B cell (primary cell): ENCODE measurements at regions not wholly inside any gene's neighbourhood (a gene's known extent, or its start where the extent isn't known, plus 50 kb on each side); places are given as distances from the start of the nearest gene placed in this dataset.

Experiments used
- ATAC-seq: fragments of 200-7000 bp; cut with Tn5 transposase; one replicate; pipeline ENCODE4 v1.10.0; 2021; ENCODE audit warnings: low read depth, mild to moderate bottlenecking, moderate number of reproducible peaks, moderate library complexity
- CTCF ChIA-PET: fragments of 350-600 bp; sonication (Branson Sonifier 250); formaldehyde crosslinking; loops from one replicate; lab custom pipeline; 2021; ENCODE audit warnings: antibody characterized with exemption, inconsistent platforms; lab: Charles Lee
- POLR2A ChIA-PET: fragments of 350-600 bp; sonication (Branson Sonifier 250); formaldehyde crosslinking; loops from one replicate; lab custom pipeline; 2021; ENCODE audit warnings: antibody characterized with exemption; lab: Charles Lee
- DNase-seq: peaks from one replicate; pipeline ENCODE4 v3.0.0; 2013
- H2AFZ ChIP-seq: 2 replicates; pipeline ENCODE4 v1.6.1; 2012; ENCODE audit warnings: mild to moderate bottlenecking, low read depth, low read length; ENCODE audit not compliant: insufficient read depth, poor library complexity, severe bottlenecking
- H3K27ac ChIP-seq, 2 donors: 1 replicate in 1 of 2; 2 replicates in 1 of 2; pipeline ENCODE4 v1.5.1; 2012 to 2013; ENCODE audit warnings: low read length in 2 of 2, mild to moderate bottlenecking in 2 of 2, moderate library complexity in 1 of 2
- H3K27me3 ChIP-seq, 4 experiments: fragments of 200-600 bp in 1 of 4; sonication (generic) in 1 of 4; replicated peaks in 1 of 4; 1 replicate in 2 of 4; 2 replicates in 2 of 4; pipeline versions ENCODE4 v1.6.1 to v1.7.0; 2013 to 2016; ENCODE audit warnings: low read length in 3 of 4, mild to moderate bottlenecking in 2 of 4, mixed read lengths in 1 of 4, moderate library complexity in 1 of 4; ENCODE audit not compliant: insufficient read depth in 4 of 4, control insufficient read depth in 3 of 4; ENCODE audit errors: control extremely low read depth in 1 of 4
- H3K36me3 ChIP-seq, 2 experiments: replicated peaks in 1 of 2; 1 replicate in 1 of 2; 2 replicates in 1 of 2; pipeline versions ENCODE4 v1.6.1 to v1.7.1; 2013; ENCODE audit warnings: low read length in 1 of 2; ENCODE audit not compliant: insufficient read depth in 2 of 2, control insufficient read depth in 1 of 2; ENCODE audit errors: control extremely low read depth in 1 of 2, extremely low read depth in 1 of 2
- H3K4me1 ChIP-seq, 2 donors: fragments of 200-600 bp in 1 of 2; sonication (generic) in 1 of 2; 1 replicate in 1 of 2; 2 replicates in 1 of 2; pipeline versions ENCODE4 v1.5.1 to v1.6.1; 2013 to 2017; ENCODE audit warnings: low read length in 2 of 2; ENCODE audit not compliant: control insufficient read depth in 2 of 2, insufficient read depth in 2 of 2
- H3K4me2 ChIP-seq: replicated peaks from 2 replicates; pipeline ENCODE3; 2012; ENCODE audit warnings: mild to moderate bottlenecking, low read depth, low read length; ENCODE audit not compliant: poor library complexity, severe bottlenecking
- H3K4me3 ChIP-seq, 5 experiments: fragments of 200-600 bp in 1 of 5; sonication (generic) in 1 of 5; 1 replicate in 3 of 5; 2 replicates in 2 of 5; pipeline versions ENCODE4 v1.5.1 to v1.7.0; 2011 to 2016; ENCODE audit warnings: low read length in 4 of 5, mild to moderate bottlenecking in 4 of 5, low read depth in 2 of 5, control low read depth in 1 of 5, moderate library complexity in 1 of 5; ENCODE audit not compliant: insufficient read depth in 1 of 5; ENCODE audit errors: control extremely low read depth in 1 of 5, extremely low read depth in 1 of 5
- H3K79me2 ChIP-seq: fragments of 200-600 bp; sonication (generic); one replicate; pipeline ENCODE4 v1.6.0; 2016; ENCODE audit warnings: low read length; ENCODE audit not compliant: control insufficient read depth, insufficient read depth
- H3K9ac ChIP-seq: fragments of 200-600 bp; sonication (generic); 2 replicates; pipeline ENCODE4 v1.6.1; 2017; ENCODE audit warnings: mild to moderate bottlenecking, low read length, moderate library complexity
- H3K9me3 ChIP-seq, 3 donors: one replicate each; pipeline versions ENCODE4 v1.6.1 to v1.7.1; 2013; ENCODE audit warnings: low read length in 2 of 3; ENCODE audit not compliant: control insufficient read depth in 2 of 3, insufficient read depth in 1 of 3; ENCODE audit errors: control extremely low read depth in 1 of 3
- H4K20me1 ChIP-seq: 2 replicates; pipeline ENCODE4 v1.6.0; 2012; ENCODE audit warnings: mild to moderate bottlenecking, low read length; ENCODE audit not compliant: insufficient read depth, control insufficient read depth, poor library complexity, severe bottlenecking
- H3K27ac Mint-ChIP-seq: one replicate; pipeline ENCODE4 v1.8.0; 2021; ENCODE audit warnings: mixed read lengths
- H3K27me3 Mint-ChIP-seq: one replicate; pipeline ENCODE4 v1.8.0; 2021; ENCODE audit warnings: mixed read lengths
- H3K4me1 Mint-ChIP-seq: one replicate; pipeline ENCODE4 v1.8.0; 2021; ENCODE audit warnings: mixed read lengths
- H3K4me3 Mint-ChIP-seq: one replicate; pipeline ENCODE4 v1.8.0; 2021; ENCODE audit warnings: mixed read lengths
- H3K9me3 Mint-ChIP-seq: one replicate; pipeline ENCODE4 v1.8.0; 2022; ENCODE audit warnings: mixed read lengths; ENCODE audit not compliant: insufficient read depth
- EZH2 ChIP-seq: IDR thresholded peaks from 2 replicates; pipeline ENCODE4 v1.6.1; 2012; ENCODE audit warnings: borderline replicate concordance, low read depth, mild to moderate bottlenecking, moderate library complexity, low read length; ENCODE audit not compliant: insufficient read depth, poor library complexity, severe bottlenecking
- WGBS: methylation state at CpG from one replicate; pipeline ENCODE4 v1.1.5; 2013; ENCODE audit warnings: missing lambda C conversion rate; ENCODE audit not compliant: insufficient coverage; 5-methylcytosine and 5-hydroxymethylcytosine counted together
- intact Hi-C: fragments of 100-400 bp; cut with micrococcal nuclease; formaldehyde crosslinking; loops from one replicate; pipeline ENCODE4 v1.10.0; 2022
- TF ChIP-seq, protein P1 (sequence below): fragments of 200-600 bp; IDR thresholded peaks from one replicate; pipeline ENCODE4 v1.8.0; 2022; ENCODE audit warnings: antibody characterized with exemption, mild to moderate bottlenecking

- no peak overlapping the region for H3K27ac Mint-ChIP-seq
- Histone ChIP-seq H3K9me3 (no peaks in the 10 kb centered on the region), H3K27ac (no peak overlapping the region), H3K27me3 (no peaks in the 10 kb centered on the region), H4K20me1 (no peaks in the 10 kb centered on the region), H3K79me2 (no peaks in the 10 kb centered on the region), H3K4me3 (no peak overlapping the region), H3K9ac (no peak overlapping the region), H3K4me1 (no peaks in the 10 kb centered on the region), H3K36me3 (no peaks in the 10 kb centered on the region), H2AFZ (no peak overlapping the region), H3K4me2 (no peak overlapping the region)
- H3K27me3 Mint-ChIP-seq: no peaks in the 10 kb centered on the region
- WGBS: 100% methylated on average over 1 of the region's 2 CpGs
- CTCF ChIA-PET: no interaction called here
- DNase-seq: no peak
- no peak for TF ChIP-seq EZH2
- TF ChIP-seq, protein P1, sequence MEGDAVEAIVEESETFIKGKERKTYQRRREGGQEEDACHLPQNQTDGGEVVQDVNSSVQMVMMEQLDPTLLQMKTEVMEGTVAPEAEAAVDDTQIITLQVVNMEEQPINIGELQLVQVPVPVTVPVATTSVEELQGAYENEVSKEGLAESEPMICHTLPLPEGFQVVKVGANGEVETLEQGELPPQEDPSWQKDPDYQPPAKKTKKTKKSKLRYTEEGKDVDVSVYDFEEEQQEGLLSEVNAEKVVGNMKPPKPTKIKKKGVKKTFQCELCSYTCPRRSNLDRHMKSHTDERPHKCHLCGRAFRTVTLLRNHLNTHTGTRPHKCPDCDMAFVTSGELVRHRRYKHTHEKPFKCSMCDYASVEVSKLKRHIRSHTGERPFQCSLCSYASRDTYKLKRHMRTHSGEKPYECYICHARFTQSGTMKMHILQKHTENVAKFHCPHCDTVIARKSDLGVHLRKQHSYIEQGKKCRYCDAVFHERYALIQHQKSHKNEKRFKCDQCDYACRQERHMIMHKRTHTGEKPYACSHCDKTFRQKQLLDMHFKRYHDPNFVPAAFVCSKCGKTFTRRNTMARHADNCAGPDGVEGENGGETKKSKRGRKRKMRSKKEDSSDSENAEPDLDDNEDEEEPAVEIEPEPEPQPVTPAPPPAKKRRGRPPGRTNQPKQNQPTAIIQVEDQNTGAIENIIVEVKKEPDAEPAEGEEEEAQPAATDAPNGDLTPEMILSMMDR: no peak
- H3K9me3 Mint-ChIP-seq: no peaks in the 10 kb centered on the region
- H3K4me3 Mint-ChIP-seq: no peak overlapping the region
- intact Hi-C loops: no loop called here
- no peak for ATAC-seq
- no peaks in the 10 kb centered on the region for H3K4me1 Mint-ChIP-seq
- POLR2A ChIA-PET: no interaction called here
Measured at GRCh38 chr10:52654201-52654600, 118.4 kb downstream of the MBL2 start.

DNA sequence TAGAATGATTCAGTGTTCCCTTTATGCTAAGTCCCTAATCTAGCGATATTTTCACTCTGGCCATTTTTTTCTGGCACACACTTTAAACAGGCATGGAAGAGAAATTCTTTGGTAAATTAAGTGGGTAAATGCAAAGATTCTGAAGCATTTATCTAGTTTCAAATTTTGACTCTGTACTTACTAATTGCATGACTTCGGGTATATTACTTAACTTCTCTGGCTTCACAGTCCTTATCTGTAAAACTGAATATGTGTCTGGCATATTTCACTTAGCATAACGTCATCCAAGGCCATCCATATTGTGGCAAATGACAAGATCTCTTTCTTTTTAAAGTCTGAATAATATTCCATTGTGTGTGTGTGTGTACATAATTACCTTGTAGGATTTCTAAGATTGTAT, 114.5 kb downstream of the MBL2 start:
- no peaks in the 10 kb centered on the region for H3K4me1 ChIP-seq
- ATAC-seq (no peak), DNase-seq (no peak)
- H4K20me1 ChIP-seq: no peaks in the 10 kb centered on the region
- H3K4me2 ChIP-seq: no peak overlapping the region
- Mint-ChIP-seq H3K4me3 (no peak overlapping the region), H3K27ac (no peak overlapping the region), H3K9me3 (no peaks in the 10 kb centered on the region), H3K4me1 (no peaks in the 10 kb centered on the region), H3K27me3 (no peaks in the 10 kb centered on the region)
- H2AFZ ChIP-seq: no peak overlapping the region
- no peaks in the 10 kb centered on the region for H3K27me3 ChIP-seq
- H3K79me2 ChIP-seq: no peaks in the 10 kb centered on the region
- H3K9ac ChIP-seq: no peak overlapping the region
- no CpG with 5 or more reads among the region's 3 CpGs for WGBS
- H3K36me3 ChIP-seq: no peaks in the 10 kb centered on the region
- intact Hi-C loops: no loop called here
- TF ChIP-seq, protein P1: no peak
- TF ChIP-seq EZH2: no peak
- H3K4me3 ChIP-seq: no peak overlapping the region
- ChIA-PET CTCF (no interaction called here), POLR2A (no interaction called here)
- H3K27ac ChIP-seq: no peak overlapping the region
- H3K9me3 ChIP-seq: no peaks in the 10 kb centered on the region
